T47D (cell line): ENCODE measurements at regions not wholly inside any gene's neighbourhood (a gene's known extent, or its start where the extent isn't known, plus 50 kb on each side); places are given as distances from the start of the nearest gene placed in this dataset.
"Not testable (repeated sequence)": the region's sequence is repeated elsewhere in the genome, so short reads cannot be mapped to it uniquely, and the experiment has no call there.

ENCODE experiments used
- DNase-seq, 2 experiments: peaks; one replicate each; pipeline versions ENCODE4 v3.0.0 to v3.0.0-alpha.2; 2011 to 2012; ENCODE audit warnings: low read depth in 1 of 2, low spot score in 1 of 2
- JUND ChIP-seq: IDR thresholded peaks from 2 replicates; pipeline ENCODE4 v1.6.1; 2012; ENCODE audit warnings: low read depth
- in situ Hi-C: cut with HindIII; loops from 2 replicates; pipeline ENCODE4 v1.10.0; 2016; ENCODE audit warnings: low sequenced_read_pairs, low pct_unique_long_range_greater_than_20kb

DNA sequence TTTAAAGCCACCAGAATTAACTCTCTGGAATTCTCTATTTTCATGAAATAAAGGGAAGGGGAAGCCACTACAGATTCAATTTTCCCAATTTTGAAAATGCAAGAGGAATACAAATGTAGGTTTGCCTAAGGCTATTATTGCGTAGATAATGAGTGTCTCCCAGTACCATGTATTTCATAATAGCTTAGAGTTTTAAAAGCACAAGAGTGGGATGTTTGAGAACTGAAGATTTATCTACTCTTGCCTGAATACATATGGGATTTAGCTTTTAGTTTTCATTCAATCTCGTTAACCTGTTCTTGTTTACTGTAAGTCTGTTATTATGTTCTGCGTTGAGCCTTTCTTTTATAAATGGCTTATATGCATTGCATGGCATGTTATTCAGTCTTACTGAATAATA lies 795.1 kb downstream of the BRINP3 start:
- DNase-seq, result no peak
- in situ Hi-C loops, result no loop called here
- no peak for TF ChIP-seq JUND

DNA sequence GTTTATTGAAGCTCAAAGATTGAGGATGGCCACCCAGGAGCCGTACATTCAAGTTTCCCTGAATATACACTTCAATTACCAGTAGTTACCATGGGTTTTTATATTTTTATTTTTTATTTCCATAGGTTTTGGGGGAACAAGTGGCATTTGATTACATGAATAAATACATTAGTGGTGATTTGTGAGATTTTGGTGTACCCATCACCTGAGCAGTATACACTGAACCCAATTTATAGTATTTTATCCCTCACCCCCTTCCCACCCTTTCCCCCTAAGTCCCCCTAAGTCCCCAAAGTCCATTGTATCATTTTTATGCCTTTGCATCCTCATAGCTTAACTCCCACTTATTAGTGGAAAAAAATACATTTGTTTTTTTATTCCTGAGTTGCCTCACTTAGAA lies 791.4 kb downstream of the BRINP3 start:
- DNase-seq, result no peak
- in situ Hi-C loops, result no loop called here
- no peak for TF ChIP-seq JUND

DNA sequence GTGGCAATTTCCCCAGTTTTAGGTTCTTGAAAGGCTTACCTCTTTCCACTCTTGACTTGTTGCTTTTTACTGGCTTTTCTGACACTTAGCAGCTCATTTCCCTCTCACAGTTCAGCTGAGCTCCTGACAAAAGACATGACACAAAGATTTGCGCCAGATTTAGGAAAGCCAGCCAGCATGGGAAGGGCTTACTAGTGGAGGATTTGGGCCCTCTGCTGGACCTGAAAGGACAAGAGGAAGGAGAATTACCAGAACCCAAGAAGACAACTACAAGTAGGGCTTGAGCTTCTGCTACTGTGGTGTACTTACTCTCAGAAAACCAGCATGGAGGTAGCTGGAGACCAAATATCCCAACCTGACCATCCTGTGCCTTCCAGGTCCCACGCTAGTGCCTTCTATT lies 784.5 kb downstream of the BRINP3 start:
- TF ChIP-seq JUND, result no peak
- DNase-seq, result peak in 1 of 2 experiments; percentile 55
- in situ Hi-C loops, result no loop called here

DNA sequence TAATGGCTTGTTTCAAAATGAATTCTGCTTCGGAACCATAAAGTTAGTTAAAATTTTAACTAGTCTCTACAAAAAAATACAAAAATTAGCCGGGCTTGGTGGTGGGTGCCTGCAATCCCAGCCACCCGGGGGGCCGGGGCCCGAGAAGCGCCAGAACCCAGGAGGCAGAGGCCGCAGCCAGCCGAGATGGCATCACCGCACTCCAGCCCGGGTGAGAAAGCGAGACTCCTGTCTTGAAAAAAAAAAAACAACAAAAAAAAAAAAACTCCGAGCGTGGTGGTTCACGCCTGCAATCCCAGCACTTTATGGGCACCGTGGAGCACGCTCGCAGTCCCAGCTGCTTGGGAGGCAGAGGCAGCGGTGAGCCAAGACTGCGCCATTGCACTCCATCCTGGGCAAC lies 781.4 kb downstream of the BRINP3 start:
- DNase-seq, result no peak
- in situ Hi-C loops, result no loop called here
- TF ChIP-seq JUND, result no peak

DNA sequence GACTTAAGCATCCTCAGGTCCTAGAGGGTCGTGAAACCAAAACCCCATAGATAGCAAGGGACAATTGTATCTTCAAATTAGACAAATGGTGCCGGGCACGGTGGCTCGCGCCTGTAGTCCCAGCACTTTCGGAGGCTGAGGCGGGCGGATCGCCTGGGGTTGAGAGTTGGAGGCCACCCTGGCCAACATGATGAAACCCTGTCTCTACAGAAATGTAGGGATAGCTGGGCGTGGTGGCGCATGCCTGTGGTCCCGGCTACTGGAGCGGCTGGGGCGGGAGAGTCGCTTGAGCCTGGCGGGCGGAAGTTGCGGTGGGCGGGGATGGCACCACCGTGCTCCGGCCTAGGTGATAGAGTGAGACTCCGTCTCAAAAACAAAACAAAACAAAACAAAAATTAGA lies 780.6 kb downstream of the BRINP3 start:
- in situ Hi-C loops, result no loop called here
- TF ChIP-seq JUND, result no peak
- no peak for DNase-seq

DNA sequence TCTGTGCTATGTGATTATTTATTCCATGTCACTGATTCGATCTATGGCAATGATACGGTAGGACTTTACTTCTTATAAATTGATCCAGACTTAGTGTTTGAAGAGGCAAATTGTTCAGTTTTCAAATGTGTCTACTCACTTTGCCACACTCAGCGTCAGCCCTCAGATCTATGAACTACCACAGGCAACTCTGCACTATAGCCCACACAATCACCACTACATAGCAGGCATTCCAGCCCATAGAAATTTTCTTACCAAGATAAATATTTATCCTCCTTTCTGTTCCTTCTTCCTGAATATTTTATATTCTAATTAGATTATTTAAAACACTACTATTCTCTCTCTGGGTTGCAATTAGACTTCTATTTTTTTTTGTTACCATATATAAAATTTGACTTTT lies 776.1 kb downstream of the BRINP3 start:
- no peak for DNase-seq
- in situ Hi-C loops, result no loop called here
- no peak for TF ChIP-seq JUND

DNA sequence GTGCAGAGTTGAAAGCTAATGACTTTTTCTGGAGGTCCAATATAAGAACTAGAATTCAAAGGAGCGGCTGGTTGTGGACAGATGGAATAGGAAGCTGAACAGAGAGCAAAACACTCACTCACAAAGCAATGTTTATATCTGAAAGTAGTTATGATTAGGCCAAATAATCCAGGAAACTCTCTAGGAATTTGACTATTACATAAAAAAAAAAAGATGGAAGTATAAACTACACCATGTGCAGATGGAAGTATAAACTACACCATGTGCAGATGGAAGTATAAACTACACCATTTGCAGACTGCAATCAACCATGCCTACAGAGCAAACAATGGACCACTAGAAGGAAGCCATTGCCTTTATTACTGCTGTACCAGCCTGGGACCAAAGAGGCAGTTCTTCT lies 771.1 kb downstream of the BRINP3 start:
- DNase-seq, result no peak
- TF ChIP-seq JUND, result no peak
- in situ Hi-C loops, result no loop called here

DNA sequence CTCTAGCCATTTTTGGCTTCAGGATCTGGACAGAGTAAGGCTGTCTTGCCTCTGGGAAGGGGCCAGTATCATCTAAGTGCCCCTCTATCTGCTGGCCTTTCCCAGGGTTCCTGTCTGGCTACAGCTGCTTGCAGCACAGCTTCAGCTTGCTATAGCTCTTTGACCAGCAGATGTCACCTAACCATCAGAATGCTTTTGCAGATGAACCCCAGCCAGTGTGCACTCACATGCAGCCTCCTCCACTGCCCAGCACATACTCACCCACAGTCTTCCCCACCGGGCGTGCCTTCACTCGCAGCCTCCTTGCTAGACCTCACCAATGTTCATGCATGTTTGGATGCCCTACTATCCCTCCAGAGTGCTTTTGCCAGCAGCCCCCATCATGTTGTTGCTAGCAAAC lies 769.0 kb downstream of the BRINP3 start:
- in situ Hi-C loops, result no loop called here
- TF ChIP-seq JUND, result no peak
- DNase-seq, result peak; percentile 27 to 78

DNA sequence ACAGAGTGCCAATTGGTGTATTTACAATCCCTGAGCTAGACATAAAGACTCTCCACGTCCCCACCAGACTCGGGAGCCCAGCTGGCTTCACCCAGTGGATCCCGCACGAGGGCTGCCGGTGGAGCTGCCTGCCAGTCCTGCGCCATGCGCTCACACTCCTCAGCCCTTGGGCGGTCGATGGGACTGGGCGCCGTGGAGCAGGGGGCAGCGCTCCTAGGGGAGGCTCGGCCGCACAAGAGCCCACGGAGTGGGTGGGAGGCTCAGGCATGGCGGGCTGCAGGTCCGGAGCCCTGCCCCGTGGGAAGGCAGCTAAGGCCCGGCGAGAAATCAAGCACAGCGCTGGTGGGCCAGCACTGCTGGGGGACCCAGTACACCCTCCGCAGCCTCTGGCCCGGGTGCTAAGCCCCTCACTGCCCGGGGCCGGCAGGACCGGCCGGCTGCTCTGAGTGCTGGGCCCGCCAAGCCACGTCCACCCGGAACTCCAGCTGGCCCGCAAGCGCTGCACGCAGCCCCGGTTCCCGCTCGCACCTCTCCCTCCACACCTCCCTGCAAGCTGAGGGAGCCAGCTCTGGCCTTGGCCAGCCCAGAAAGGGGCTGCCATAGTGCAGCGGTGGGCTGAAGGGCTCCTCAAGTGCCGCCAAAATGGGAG lies 759.4 kb downstream of the BRINP3 start:
- DNase-seq, in situ Hi-C loops: not testable (repeated sequence)

DNA sequence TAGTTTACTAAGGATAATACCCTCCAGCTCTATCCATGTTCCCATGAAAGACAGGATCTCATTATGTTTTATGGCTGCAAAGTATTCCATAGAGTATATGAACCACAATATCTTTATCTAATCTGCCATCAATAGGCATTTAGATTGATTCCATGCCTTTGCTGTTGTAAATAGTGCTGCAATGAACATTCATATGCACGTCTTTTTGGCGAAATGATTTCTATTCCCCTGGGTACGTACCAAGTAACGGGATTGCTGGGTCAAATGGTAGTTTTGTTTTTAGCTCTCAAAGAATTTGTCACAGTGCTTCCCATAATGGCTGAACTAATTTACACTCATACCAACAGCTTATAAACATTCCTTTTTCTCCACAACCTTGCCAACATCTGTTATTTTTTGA lies 750.9 kb downstream of the BRINP3 start:
- DNase-seq, result no peak
- TF ChIP-seq JUND, result no peak
- in situ Hi-C loops, result no loop called here

DNA sequence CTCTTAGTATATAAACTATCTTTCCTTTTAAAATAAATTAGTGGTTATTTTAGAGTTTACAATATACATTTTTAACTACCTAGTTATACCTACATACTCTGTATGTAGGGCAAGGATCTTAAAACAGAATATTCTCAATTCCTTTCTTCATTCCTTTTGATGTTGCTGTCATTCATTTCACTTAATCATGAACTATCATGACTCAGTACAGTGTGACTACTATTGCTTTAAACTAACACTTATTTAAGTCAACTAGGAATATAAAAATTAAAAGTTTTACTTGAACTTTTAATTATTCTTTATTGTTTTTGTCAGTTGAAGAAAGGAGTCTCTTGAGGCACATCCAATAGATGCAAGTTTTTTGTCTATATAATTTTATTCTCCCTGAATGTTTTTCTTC lies 726.4 kb downstream of the BRINP3 start:
- TF ChIP-seq JUND, result no peak
- in situ Hi-C loops, result no loop called here
- no peak for DNase-seq

DNA sequence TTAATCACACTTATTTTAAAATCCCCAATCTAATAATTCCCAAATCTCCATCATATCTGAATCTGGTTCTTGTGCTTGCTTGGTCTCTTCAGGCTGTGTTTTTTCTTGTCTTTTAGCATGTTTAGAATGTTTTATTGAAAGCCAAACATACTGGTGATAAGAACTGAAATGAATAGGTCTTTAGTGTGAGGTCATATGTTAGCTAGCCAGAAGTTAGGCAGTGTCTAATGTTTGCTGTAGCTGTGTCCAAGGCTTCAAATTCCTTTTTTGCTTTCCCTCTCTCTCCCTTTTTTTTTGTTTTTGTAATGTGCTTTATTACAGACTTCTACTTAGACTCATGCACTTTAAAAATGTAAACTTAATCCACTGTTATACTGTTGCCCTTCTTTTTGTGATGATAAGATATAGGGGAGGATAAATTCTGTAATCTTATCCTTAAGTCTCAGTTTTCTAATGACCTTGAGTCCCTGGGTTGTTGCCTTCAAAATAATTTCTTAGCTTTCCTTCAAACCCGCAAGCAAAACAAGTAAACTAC lies 725.1 kb downstream of the BRINP3 start:
- in situ Hi-C loops, result no loop called here
- DNase-seq, result no peak
- no peak for TF ChIP-seq JUND

DNA sequence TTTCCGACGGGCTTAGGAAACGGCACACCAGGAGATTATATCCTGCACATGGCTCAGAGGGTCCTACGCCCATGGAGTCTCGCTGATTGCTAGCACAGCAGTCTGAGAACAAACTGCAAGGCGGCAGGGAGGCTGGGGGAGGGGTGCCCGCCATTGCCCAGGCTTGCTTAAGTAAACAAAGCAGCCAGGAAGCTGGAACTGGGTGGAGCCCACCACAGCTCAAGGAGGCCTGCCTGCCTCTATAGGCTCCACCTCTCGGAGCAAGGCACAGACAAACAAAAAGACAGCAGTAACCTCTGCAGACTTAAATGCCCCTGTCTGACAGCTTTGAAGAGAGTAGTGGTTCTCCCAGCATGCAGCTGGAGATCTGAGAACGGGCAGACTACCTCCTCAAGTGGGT lies 722.6 kb downstream of the BRINP3 start:
- DNase-seq, in situ Hi-C loops: not testable (repeated sequence)
